ENCODE measurements at regions not wholly inside any gene's neighbourhood (a gene's known extent, or its start where the extent isn't known, plus 50 kb on each side); places are given as distances from the start of the nearest gene placed in this dataset.

DNA sequence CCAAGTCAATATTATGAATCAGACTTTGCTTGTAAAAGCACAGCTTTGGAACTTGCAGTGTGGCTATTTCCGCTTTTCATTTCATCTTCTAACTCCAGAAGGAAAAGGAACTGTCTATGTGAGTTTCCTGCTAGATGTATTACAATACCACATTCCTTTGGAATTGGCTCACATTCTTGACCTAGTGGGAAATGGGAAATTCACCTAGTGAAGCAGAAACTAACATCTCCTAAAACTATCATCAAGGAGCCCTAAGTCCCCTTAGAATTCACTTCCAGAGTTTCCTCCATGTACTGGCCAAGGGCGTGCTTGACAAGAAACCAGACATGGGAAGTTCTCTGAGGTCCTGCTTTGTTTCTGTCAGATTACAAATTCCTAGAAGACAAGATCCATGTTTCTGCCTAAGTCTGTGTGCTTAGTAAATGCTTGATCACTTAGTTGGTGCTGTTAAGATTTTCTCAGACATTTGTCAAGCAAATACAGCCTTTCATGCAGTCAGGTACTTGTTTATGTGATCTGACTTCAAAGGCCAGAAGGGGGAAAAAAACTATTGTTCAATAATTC is 275.7 kb upstream of the FN1 start:
- no peak for DNase-seq

GRCh38 chr2:215707608-215708007 is 271.7 kb upstream of the FN1 start:
- no peak for DNase-seq

GRCh38 chr2:215705771-215706361 is 270.0 kb upstream of the FN1 start:
- DNase-seq: no peak

GRCh38 chr2:215705281-215705680 is 269.4 kb upstream of the FN1 start:
- DNase-seq: no peak

DNA sequence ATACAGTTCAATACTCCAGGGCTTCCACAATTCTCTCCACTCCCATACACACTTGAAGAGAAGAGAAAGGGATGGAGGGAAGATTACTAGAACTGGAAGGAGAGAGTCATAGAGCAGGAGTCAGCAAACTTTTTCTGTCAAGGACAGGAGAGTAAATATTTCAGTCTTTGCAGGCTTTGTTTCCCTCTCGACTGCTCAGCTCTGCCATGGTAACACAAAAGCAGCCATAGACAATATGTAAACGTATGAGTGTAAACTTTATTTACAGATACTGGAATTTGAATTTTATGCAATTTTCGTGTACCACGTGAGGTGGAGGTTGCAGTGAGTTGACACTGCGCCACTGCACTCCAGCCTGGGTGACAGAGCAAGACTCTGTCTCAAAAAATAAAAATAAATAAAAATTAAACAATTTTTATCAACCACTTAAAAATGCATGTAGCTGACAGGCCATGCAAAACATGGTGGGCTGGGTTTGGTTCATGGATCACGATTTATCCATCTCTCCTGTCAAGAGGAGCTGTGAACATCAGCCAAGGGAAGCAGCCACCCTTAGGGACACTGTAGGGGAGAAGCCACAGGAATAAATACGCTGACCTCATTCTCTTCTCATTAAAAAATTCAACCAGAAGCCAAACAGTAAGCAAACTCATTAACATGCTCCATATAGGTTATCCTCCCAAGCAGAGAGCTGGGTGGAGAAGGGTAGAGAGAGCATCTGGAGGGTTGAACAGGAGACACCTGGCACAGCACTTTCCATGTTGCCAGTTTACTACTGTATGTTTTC is 266.4 kb upstream of the FN1 start:
- DNase-seq: no peak

DNA sequence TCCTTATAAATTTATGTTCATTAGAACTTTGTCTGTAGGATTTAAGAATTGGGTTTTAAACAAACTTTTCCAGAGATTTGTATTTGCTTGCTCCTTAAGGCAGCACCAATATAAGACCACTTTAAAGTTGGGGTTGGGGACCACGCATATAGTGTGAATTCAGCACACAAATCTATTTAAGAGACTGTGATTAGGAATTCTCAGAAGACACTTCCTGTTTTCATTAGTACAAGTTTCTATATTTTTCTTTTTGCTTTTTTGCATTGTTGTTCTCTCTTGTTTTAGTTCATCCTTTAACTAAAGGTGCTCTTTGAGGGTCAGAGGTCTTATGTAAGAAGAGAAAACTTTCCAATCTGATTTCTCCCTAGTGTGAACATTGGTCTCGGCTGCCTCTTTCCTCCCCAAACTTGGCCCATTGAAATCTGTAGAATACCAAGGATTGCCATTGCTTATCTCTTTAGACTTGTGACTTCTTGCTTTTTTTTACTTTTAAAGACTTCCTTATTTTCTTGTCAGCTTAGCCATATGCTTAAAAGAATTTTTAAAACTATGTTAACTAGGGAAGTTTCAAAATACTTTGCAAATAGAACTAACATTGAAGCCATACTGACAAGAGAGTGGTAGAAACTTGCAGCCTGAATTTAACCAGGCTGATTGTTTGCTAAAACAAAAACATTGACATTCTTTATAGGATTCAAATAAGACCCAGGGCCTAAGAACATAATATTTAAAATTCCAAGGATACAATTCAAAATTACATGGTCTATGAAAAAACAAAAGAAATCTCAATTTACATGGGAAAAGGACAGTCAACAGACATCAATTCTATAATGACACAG is 264.1 kb upstream of the FN1 start:
- no peak for DNase-seq

- no peak for DNase-seq
Measured at GRCh38 chr2:215699018-215699417, 263.1 kb upstream of the FN1 start.

DNA sequence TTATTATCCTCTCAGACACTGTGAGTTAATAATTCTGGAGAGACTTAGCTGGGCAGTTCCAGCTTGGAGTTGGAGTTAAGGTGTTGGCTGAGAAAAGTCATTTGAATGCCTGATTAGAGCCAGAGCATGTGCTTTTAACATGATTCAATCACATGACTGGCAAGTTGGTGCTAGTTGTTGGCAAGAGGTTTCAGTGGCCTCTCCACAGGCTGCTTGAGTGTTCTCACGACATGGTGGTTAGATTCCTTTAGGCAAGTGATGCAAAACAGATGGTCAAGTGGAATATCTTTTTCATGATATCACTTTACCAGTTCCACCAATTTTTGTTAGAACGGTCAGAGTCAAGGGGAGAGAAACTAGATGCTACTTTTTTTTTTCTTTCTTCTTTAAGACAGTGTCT is 262.7 kb upstream of the FN1 start:
- DNase-seq: no peak

DNA sequence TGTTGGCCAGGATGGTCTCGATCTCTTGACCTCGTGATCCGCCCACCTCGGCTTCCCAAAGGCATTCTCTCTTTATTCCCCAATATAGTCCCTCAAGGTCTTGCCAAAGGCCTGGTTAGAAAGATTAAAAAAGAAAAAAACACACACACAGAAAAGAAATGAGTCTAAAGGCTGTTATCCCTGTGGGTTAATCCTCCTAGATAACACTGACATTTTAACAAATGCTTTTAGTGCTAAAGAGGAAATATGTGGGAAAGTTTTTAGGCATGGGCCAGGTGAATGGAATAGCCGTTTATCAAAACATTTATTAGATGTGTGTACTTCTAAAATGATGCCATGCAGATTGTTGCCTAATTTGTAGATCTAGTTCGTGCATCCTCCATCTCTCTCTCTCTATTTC is 261.6 kb upstream of the FN1 start:
- no peak for DNase-seq

DNA sequence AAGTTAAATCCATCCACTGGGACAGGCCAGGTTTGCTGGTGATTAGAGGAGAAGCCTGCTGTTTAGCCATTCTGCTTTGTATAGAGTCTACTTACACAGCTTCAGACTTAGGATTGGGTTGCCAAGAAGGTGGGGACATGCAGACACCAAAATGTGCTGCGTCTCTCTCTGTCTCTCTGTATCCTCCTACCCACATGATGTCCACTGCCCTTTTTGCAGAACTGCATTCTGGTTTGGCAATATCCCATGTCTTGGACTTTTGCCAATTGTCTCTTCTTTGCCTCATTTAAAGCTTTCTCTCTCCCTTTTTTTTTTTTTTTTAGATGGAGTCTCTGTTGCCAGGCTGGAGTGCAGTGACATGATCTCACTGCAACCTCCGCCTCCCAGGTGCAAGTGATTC is 261.1 kb upstream of the FN1 start:
- DNase-seq: no peak

DNA sequence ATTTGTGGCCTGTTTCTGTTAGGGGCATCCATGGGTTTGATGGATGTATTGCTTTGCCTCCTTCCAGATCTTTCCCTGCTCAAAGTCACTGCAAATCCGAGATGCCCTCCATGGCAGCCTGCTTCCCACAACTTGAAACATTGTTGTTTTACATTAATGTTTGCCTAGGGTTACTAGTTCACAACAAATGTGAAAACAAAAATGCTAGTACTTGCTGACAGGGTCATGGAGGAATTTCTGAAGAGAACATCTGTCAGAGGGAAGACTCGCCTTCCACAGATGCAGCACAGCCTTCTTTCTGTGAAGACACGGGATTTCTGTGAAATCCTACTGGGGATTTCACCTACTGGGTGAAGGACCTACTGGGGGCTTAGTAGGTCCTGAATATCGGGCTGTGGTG is 260.0 kb upstream of the FN1 start:
- no peak for DNase-seq

DNA sequence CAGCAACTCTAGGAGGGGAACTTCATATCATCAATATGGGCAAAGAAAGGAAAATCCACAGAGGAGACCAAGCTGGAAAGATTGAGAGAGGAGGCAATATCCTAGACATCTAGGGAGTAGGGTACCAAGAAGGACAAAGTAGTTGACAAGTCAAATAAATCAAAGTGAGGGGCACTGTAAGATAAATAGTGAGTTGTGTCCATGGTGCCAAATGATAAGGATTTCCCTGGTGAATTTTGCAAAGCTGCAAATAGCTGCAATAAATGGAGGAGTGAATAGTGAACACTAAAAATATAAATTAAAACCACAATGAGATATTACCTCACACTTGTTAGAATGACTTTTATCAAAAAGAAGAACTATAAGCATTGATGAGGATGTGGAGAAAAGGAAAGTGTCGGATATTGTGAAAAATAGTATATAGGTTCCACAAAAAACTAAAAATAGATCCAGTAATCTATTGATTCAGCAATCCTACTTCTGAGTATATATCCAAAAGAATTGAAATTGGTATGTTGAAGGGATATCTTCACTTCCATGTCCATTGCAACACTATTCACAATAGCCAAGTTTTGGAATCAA is 258.2 kb upstream of the FN1 start:
- no peak for DNase-seq

GRCh38 chr2:215693193-215693998 is 257.5 kb upstream of the FN1 start:
- DNase-seq: no peak

DNA sequence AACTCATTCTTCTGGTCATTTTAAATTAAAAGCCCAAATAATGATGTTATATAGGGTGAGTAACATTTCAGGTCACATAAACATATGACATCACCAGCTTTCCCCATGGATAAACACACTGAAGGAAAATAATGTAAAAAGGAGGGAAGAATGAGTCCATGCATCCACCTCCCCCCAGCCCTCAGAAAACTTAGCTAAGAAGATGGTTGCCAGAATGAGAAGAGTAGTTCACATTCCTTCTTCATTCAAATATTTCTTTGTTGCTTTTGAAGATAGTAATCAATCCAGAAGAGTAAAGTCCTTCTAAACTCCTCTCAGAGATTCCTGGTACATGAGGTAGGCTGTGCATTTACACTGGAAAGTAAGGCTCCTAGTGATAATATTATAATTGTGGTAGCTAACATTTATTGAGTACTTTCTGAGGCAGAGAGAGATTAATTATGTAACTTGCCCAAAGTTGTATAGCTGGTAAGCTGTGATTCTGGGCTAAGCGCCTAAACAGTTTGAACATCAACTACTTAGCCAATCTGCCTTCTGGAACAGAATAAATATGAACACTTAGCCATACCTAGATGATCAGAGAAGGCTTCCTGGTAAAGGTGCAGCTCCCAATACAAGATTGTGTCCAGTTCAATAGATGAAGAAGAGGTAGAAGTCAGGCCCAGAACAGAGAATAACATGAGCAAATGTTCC is 256.7 kb upstream of the FN1 start:
- DNase-seq: no peak

DNA sequence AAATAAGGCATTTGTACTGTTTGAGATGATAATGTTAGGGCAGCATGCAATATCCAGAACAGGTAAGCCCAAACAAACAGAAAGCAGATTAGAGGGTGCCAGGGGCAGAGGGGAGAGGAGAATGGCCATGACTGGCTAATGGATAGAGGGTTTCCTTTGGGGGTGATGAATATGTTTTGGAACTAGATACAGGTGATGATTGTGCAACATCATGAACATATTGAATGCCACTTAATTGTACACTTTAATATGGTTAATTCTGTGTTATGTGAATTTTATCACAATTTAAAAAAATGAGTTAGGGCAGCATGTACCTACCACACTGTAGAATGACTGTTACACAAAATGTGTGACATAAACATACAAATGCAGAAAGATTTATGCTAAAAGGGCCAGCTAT is 255.5 kb upstream of the FN1 start:
- no peak for DNase-seq

GRCh38 chr2:215687149-215688031 is 251.5 kb upstream of the FN1 start:
- no peak for DNase-seq

- no peak for DNase-seq
Measured at GRCh38 chr2:215685238-215685990, 249.5 kb upstream of the FN1 start.

GRCh38 chr2:215684448-215685237 is 248.8 kb upstream of the FN1 start:
- DNase-seq: no peak

DNA sequence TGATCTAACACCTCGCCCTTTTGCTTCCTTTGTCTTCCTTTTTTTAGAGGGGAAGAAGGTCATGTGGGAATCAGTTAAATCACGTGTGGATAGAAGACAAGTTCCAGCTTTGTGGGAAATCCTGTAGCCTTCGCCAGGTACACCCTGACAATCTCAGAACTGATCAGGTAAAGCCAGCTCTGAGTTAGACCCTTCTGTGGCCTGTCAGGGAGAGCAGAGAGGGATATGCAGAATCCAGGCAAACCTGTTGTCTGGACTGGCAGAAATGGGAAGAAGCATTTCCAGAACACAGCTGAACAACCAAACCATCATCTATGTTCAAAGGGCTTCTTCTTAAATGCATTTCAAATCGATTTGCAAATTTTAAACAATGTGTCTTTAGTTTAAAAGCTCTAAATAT is 247.4 kb upstream of the FN1 start:
- DNase-seq: no peak

Measured in COR-L47 (cell line).